GM10248 (cell line): ENCODE measurements at regions not wholly inside any gene's neighbourhood (a gene's known extent, or its start where the extent isn't known, plus 50 kb on each side); places are given as distances from the start of the nearest gene placed in this dataset.

Source experiments
- CTCF ChIA-PET: fragments of 300-600 bp; sonication (Branson Sonifier 250); formaldehyde crosslinking; extraction: SDS; loops from one replicate; lab custom pipeline; 2021; ENCODE audit warnings: antibody characterized with exemption; lab: Yijun Ruan, JAX
- POLR2A ChIA-PET: fragments of 350-650 bp; sonication (Branson Sonifier 250); formaldehyde crosslinking; extraction: SDS; loops from one replicate; lab custom pipeline; 2020; ENCODE audit warnings: antibody characterized with exemption; lab: Yijun Ruan, JAX
- DNase-seq: peaks from one replicate; pipeline ENCODE4 v3.0.0; 2012; ENCODE audit errors: extremely low spot score
- CTCF ChIP-seq: IDR thresholded peaks from 2 replicates; pipeline ENCODE4 v1.5.1; 2012; ENCODE audit warnings: mild to moderate bottlenecking, low read depth; ENCODE audit errors: extremely low read depth, missing control alignments, control extremely low read depth

DNA sequence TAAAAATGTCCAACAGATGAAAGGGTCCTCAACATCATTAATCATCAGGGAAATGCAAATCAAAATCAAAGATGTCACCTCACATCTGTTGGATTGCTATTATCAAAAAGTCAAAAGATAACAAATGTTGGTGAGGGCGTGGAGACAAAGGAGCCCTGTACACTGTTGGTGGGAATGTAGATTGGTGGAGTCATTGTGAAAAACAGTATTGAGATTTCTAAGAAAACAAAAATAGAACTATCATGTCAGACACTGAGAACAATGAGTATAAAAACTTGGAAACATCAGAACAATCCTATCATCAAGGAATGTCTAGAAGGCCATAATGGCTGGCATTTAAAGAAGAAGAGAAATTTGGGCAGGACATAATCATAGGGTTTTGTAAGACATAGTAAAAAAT is 209.2 kb upstream of the PTGFR start:
- ChIA-PET POLR2A (no interaction called here), CTCF (no interaction called here)
- DNase-seq, result no peak
- TF ChIP-seq CTCF, result no peak

- no peak for DNase-seq
- TF ChIP-seq CTCF, result no peak
- POLR2A ChIA-PET, result no interaction called here
- CTCF ChIA-PET, result no interaction called here
Observed at GRCh38 chr1:78283691-78284090, 207.1 kb upstream of the PTGFR start.

GRCh38 chr1:78284354-78284753 is 206.4 kb upstream of the PTGFR start:
- POLR2A ChIA-PET, result no interaction called here
- no peak for TF ChIP-seq CTCF
- CTCF ChIA-PET, result no interaction called here
- DNase-seq, result no peak

GRCh38 chr1:78286686-78287085 is 204.1 kb upstream of the PTGFR start:
- no peak for DNase-seq
- POLR2A ChIA-PET, result no interaction called here

GRCh38 chr1:78289603-78290002 is 201.2 kb upstream of the PTGFR start:
- POLR2A ChIA-PET, result no interaction called here
- TF ChIP-seq CTCF, result no peak
- CTCF ChIA-PET, result no interaction called here
- no peak for DNase-seq

More at GRCh38 chr1:78286686-78287085, 204.1 kb upstream of the PTGFR start:
- CTCF ChIA-PET, result interaction anchor here (0.8 to 1.0 kb wide), 3 partner anchors 9 to 15 kb away, joined by 3 read pairs; no protein-coding TSS in a partner anchor
- TF ChIP-seq CTCF, result no peak

- no peak for DNase-seq
- ChIA-PET POLR2A (no interaction called here), CTCF (interaction anchor here (1.1 to 1.2 kb wide), 2 partner anchors 29 to 41 kb away, joined by 3 read pairs; no protein-coding TSS in a partner anchor)
- TF ChIP-seq CTCF, result no peak
Observed at GRCh38 chr1:78291418-78291817, 199.4 kb upstream of the PTGFR start.
